ENCODE measurements at regions not wholly inside any gene's neighbourhood (a gene's known extent, or its start where the extent isn't known, plus 50 kb on each side); places are given as distances from the start of the nearest gene placed in this dataset.

DNA sequence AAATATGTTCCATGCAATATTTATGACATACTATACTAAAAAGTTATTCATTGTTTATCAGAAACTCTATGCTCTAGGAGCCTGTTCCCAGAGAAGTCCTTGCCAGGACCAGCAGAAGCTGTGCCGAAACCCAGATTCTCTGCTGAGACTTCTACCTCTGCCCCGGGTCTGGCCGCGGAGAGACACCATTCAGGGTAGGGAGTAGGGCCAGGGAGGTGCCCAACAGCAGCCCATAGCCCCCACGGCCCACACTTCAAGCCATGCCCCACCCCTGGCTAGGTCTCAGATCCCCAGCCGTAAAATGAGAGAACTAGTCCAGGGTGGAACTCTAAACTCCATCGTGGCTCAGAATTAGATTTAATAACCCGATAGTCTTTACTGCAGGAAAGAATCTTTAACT lies 102.9 kb downstream of the ZFP36L2 start:
- H3K9me3 Mint-ChIP-seq (ENCODE audit: low read depth) = peaks cover 12% of the 10 kb centered on the region
- DNase-seq (no peak), ATAC-seq (no peak)
- no peaks in the 10 kb centered on the region for H3K27me3 Mint-ChIP-seq
- H3K27ac Mint-ChIP-seq = no peak overlapping the region
- ChIA-PET POLR2A (no interaction called here), CTCF (interaction anchor here (0.5 to 16.9 kb wide), 4 partner anchors 17 to 362 kb away, joined by 3 to 239 read pairs (median 4); partner anchors contain the start of gene ZFP36L2)
- no peak overlapping the region for H3K4me3 Mint-ChIP-seq
- peaks cover 22% of the 10 kb centered on the region for H3K4me1 Mint-ChIP-seq
- H3K36me3 Mint-ChIP-seq (ENCODE audit: low read depth) = peaks cover 3% of the 10 kb centered on the region
- intact Hi-C loops (cut with DNase I, micrococcal nuclease) = loop anchor here in 1 of 2 experiments (10.0 kb wide), 1 partner anchor 149 kb away; no protein-coding TSS in a partner anchor

DNA sequence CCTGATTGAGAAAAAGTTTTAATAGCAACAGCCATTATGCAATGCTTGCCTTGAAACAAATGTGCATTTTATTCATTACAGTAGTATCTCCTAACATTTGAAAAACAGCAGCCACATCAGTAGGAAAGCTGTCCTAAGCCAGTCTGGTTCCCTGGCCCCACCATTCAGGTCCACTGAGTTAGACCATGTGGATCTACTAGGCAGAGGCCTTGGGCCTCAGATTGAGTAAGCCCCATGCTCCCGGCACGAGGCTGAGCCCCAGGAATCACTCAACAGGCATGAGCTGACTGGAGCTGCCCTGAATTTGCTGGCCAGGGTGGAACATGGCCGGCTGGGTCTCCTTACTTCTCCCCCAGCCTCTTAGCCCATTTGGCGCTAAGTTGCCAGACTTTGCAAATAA lies 103.4 kb downstream of the ZFP36L2 start:
- no peak for DNase-seq
- ATAC-seq = no peak
- Mint-ChIP-seq H3K27ac (no peak overlapping the region), H3K4me1 (peaks cover 18% of the 10 kb centered on the region), H3K27me3 (no peaks in the 10 kb centered on the region), H3K9me3 (ENCODE audit: low read depth) (peaks cover 13% of the 10 kb centered on the region), H3K36me3 (ENCODE audit: low read depth) (peaks cover 4% of the 10 kb centered on the region), H3K4me3 (no peak overlapping the region)
- ChIA-PET CTCF (interaction anchor here (0.7 to 16.9 kb wide), 3 partner anchors 18 to 363 kb away, joined by 3 to 239 read pairs (median 3); partner anchors contain the start of gene ZFP36L2), POLR2A (no interaction called here)
- intact Hi-C loops (cut with DNase I, micrococcal nuclease) = loop anchor here in 1 of 2 experiments (10.0 kb wide), 1 partner anchor 148 kb away; no protein-coding TSS in a partner anchor

DNA sequence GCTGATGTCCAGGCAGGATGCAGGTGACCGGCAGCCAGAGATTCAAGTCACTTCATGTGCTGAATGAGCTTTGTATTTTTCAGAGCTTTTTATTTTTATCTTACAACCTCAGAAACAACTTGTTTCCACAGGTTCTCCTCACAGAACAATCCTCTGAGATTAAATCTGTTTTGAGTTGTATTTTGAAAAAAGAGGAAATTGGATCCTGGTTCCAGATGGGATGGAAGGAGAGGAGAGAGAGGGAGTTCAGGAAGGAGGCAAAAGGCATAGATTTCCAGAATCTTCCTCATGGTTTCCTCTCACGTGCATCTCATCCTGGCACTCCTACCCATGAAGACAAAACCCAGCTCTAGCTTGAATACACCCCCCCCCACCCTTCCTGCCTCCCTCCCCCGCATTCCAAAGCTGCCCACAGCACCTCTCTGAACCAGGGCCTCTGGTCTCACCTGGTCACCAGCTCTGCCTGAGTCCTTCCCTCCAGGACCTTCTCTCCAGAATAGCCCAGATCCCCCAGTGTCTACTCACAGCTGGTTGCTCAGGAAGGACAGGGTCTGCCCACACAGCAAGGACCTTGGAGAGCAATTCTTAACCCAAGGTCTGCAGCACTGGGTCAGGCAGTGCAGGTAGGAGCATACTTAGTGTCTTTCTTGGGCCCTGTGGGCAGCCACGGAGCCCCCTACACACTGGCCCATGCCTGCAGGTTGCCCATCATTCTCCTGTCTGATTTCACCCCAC lies 104.7 kb downstream of the ZFP36L2 start:
- H3K4me3 Mint-ChIP-seq = no peak overlapping the region
- intact Hi-C loops (cut with DNase I, micrococcal nuclease) = loop anchor here in 1 of 2 experiments (10.0 kb wide), 1 partner anchor 147 kb away; no protein-coding TSS in a partner anchor
- H3K9me3 Mint-ChIP-seq (ENCODE audit: low read depth) = peaks cover 13% of the 10 kb centered on the region
- ChIA-PET POLR2A (no interaction called here), CTCF (interaction anchor here (0.6 to 16.9 kb wide), 4 partner anchors 17 to 262 kb away, joined by 3 to 239 read pairs (median 3); partner anchors contain the start of gene ZFP36L2)
- DNase-seq = no peak
- H3K4me1 Mint-ChIP-seq = peaks cover 9% of the 10 kb centered on the region
- ATAC-seq = no peak
- H3K36me3 Mint-ChIP-seq (ENCODE audit: low read depth) = peaks cover 4% of the 10 kb centered on the region
- H3K27me3 Mint-ChIP-seq = no peaks in the 10 kb centered on the region
- H3K27ac Mint-ChIP-seq = no peak overlapping the region

DNA sequence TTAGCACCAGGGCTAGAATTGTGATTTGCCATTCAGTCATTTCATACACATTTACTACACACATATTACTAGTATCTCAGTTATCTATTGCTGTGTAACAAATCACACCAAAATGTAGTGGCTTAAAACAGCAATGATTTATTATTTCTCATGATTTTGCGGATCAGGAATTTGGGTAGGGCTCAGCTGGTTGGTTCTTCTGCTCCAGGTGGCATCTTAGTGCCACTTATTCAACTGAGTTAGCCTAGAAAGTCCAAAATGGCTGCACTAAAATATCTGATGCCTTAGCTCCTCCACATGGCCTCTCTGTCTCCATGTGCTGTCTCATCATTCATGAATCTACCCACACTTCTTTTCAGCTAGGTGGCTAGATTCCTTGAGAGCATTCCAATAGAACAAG lies 107.1 kb downstream of the ZFP36L2 start:
- peaks cover 6% of the 10 kb centered on the region for H3K4me1 Mint-ChIP-seq
- no peak overlapping the region for H3K27ac Mint-ChIP-seq
- H3K4me3 Mint-ChIP-seq = no peak overlapping the region
- H3K27me3 Mint-ChIP-seq = no peaks in the 10 kb centered on the region
- no peak for DNase-seq
- ATAC-seq = no peak
- CTCF ChIA-PET = interaction anchor here (0.6 kb wide), 1 partner anchor 110 kb away, joined by 3 read pairs; no protein-coding TSS in a partner anchor
- intact Hi-C loops (cut with DNase I, micrococcal nuclease) = no loop called here
- POLR2A ChIA-PET = no interaction called here
- H3K36me3 Mint-ChIP-seq (ENCODE audit: low read depth) = peaks cover 4% of the 10 kb centered on the region
- peaks cover 13% of the 10 kb centered on the region for H3K9me3 Mint-ChIP-seq (ENCODE audit: low read depth)

DNA sequence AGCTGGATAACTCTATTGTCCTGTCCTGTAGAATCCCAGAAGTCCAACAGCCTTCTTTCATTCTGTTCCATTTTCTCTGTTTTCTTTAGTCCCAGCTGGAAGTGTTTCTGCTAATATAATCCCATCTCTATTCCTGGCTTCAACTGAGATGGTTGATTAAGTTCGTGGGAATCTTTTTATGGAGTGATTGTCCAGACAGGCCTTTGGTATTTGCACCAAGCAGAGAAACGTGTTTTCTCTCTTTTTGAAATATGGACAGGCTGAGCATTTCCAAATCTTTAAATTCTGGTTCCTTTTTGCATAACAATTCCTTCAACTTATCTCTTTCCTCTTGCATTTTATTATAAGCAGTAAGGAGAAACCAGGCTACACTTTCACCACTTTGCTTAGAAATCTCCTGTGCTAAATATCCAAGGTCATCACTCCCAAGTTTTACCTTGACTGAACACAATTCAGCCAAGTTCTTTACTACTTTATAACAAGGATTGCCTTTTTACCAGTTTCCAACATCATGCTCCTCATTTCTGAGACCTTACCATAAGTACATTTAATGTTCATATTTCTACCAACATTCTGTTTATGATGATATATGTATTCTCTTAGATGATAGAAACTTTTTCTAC lies 108.8 kb downstream of the ZFP36L2 start:
- DNase-seq (no peak), ATAC-seq (no peak)
- POLR2A ChIA-PET = no interaction called here
- CTCF ChIA-PET = interaction anchor here (1.0 to 1.6 kb wide), 2 partner anchors 85 to 111 kb away, joined by 3 to 6 read pairs; no protein-coding TSS in a partner anchor
- H3K27ac Mint-ChIP-seq = no peak overlapping the region
- no peaks in the 10 kb centered on the region for H3K4me1 Mint-ChIP-seq
- H3K9me3 Mint-ChIP-seq (ENCODE audit: low read depth) = peaks cover 13% of the 10 kb centered on the region
- no peaks in the 10 kb centered on the region for H3K27me3 Mint-ChIP-seq
- H3K36me3 Mint-ChIP-seq (ENCODE audit: low read depth) = peaks cover 4% of the 10 kb centered on the region
- H3K4me3 Mint-ChIP-seq = no peak overlapping the region
- intact Hi-C loops (cut with DNase I, micrococcal nuclease) = no loop called here

DNA sequence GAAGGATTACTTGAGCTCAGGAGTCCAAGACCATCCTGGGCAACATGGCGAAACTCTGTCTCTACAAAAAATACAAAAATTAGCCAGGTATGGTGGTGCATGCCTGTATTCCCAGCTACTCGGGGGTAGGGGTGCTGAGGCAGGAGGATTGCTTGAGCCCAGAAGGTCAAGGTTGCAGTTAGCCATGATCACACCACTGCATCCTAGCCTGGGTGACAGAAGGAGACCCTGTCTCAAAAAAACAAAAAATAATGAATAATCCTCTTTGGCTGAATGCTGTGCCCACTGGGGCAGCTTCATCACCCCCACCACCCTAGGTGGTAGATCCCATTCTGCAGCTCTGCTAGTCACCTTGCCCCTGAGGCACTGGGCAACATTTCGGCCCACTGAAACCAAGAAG lies 109.4 kb downstream of the ZFP36L2 start:
- ChIA-PET CTCF (interaction anchor here (1.0 to 1.6 kb wide), 3 partner anchors 8 to 112 kb away, joined by 3 to 6 read pairs (median 3); no protein-coding TSS in a partner anchor), POLR2A (no interaction called here)
- no peaks in the 10 kb centered on the region for H3K27me3 Mint-ChIP-seq
- H3K36me3 Mint-ChIP-seq (ENCODE audit: low read depth) = peaks cover 4% of the 10 kb centered on the region
- H3K9me3 Mint-ChIP-seq (ENCODE audit: low read depth) = peaks cover 13% of the 10 kb centered on the region
- no peak for ATAC-seq
- H3K27ac Mint-ChIP-seq = no peak overlapping the region
- DNase-seq = no peak
- H3K4me1 Mint-ChIP-seq = no peaks in the 10 kb centered on the region
- intact Hi-C loops (cut with DNase I, micrococcal nuclease) = no loop called here
- no peak overlapping the region for H3K4me3 Mint-ChIP-seq

DNA sequence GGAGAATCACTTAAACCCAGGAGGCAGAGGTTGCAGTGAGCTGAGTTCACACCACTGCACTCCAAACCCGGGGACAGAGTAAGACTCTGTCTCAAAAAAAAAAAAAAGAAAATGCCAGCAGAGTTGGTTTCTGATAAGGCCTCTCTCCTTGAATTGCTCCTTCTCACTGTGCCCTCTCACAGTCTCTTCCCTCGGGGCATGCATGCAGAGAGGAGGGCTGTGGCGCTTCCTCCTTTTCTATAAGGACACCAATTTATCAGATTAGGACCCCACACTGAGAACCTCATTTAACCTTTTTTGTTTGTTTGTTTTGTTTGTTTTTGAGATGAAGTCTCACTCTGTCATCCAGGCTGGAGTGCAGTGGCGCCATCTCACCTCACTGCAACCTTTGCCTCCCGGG lies 110.5 kb downstream of the ZFP36L2 start:
- DNase-seq = no peak
- H3K9me3 Mint-ChIP-seq (ENCODE audit: low read depth) = peaks cover 13% of the 10 kb centered on the region
- H3K4me1 Mint-ChIP-seq = no peaks in the 10 kb centered on the region
- CTCF ChIA-PET = interaction anchor here (1.6 kb wide), 1 partner anchor 113 kb away, joined by 6 read pairs; no protein-coding TSS in a partner anchor
- no peaks in the 10 kb centered on the region for H3K27me3 Mint-ChIP-seq
- no peak overlapping the region for H3K4me3 Mint-ChIP-seq
- ATAC-seq = no peak
- no peak overlapping the region for H3K27ac Mint-ChIP-seq
- peaks cover 4% of the 10 kb centered on the region for H3K36me3 Mint-ChIP-seq (ENCODE audit: low read depth)
- POLR2A ChIA-PET = no interaction called here
- intact Hi-C loops (cut with DNase I, micrococcal nuclease) = no loop called here

DNA sequence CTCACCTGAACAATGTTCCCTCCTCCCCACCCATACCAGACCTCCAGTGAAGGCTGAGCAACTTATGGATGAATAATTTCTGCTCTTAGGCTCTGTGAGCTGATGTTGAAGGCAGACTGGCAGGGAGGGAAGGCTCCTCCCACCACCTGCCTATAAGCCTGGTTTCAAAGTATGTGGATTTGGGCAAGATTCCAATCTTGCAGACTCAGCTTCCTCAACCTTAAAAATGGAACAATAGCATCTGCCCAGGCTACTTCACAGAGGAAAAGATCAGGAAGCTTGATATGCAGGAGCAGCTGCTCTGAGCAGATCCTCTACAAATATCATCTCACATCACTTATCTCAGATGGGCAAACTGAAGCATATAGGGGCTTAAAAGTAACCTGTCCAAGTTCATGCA lies 112.2 kb downstream of the ZFP36L2 start:
- ATAC-seq (no peak), DNase-seq (no peak)
- CTCF ChIA-PET = no interaction called here
- H3K4me1 Mint-ChIP-seq = no peaks in the 10 kb centered on the region
- peaks cover 4% of the 10 kb centered on the region for H3K36me3 Mint-ChIP-seq (ENCODE audit: low read depth)
- H3K9me3 Mint-ChIP-seq (ENCODE audit: low read depth) = peaks cover 6% of the 10 kb centered on the region
- H3K27ac Mint-ChIP-seq = no peak overlapping the region
- intact Hi-C loops (cut with DNase I, micrococcal nuclease) = no loop called here
- no peak overlapping the region for H3K4me3 Mint-ChIP-seq
- H3K27me3 Mint-ChIP-seq = no peaks in the 10 kb centered on the region
- POLR2A ChIA-PET = no interaction called here

DNA sequence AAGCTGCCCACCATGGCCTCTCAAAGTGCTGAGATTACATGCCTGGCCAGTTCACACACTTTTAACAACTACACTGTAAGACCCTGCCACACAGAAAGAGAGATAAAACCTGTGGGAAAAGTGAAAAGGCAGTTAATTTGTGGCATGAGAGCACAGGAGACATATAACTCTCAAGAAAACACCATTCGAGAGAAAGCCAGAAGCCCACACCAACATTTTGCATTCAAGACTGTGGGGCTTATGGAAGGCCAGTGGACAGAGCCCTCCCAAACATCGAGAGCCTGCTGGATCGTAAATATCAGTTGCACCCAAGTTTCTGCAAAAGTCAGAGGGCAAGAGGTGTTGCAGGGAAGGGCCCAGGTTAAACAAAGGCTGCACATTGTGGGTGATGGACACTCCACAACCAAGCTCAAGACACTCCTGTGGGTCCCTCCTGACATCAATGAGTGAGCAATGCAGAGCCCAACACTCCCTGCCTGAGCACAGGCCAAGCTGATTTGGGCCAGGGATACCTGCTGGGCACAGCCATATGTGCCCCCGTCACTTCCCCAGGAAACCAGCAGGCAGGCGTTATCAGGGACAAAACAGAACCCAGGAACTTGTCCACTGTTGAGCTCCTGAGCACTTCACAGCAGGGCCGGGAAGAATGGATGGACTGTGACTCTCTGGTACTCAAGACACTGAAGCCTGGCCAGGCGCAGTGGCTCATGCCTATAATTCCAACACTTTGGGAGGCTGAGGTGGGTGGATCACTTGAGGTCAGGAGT lies 114.4 kb downstream of the ZFP36L2 start:
- no peaks in the 10 kb centered on the region for H3K36me3 Mint-ChIP-seq (ENCODE audit: low read depth)
- no peak overlapping the region for H3K27ac Mint-ChIP-seq
- no peak overlapping the region for H3K4me3 Mint-ChIP-seq
- CTCF ChIA-PET = interaction anchor here (0.9 kb wide), 1 partner anchor 284 kb away, joined by 3 read pairs; no protein-coding TSS in a partner anchor
- intact Hi-C loops (cut with DNase I, micrococcal nuclease) = no loop called here
- no peaks in the 10 kb centered on the region for H3K4me1 Mint-ChIP-seq
- DNase-seq (no peak), ATAC-seq (no peak)
- no peaks in the 10 kb centered on the region for H3K27me3 Mint-ChIP-seq
- POLR2A ChIA-PET = interaction anchor here (0.6 kb wide), 1 partner anchor 240 kb away, joined by 3 read pairs; no protein-coding TSS in a partner anchor
- H3K9me3 Mint-ChIP-seq (ENCODE audit: low read depth) = no peaks in the 10 kb centered on the region

DNA sequence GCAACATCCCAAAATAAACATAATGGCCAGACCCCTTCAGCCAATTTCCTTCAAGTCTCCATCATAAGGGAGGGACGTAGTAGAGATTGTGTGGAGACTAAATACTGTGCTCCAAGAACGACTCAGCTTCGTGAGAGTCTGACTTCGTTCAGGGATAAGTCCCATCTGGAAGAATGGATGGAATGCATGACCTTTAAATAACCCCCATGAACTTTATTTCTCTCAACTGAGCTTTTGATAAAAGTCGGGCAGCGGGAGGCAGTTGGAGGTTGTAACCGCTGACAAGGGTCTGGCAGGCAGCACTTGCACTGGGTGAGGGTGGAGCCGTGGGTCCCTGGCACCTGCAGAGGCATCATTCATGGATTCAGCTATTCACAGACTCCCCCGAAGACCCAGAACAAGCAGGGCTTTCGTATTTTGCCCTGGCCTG lies 115.9 kb downstream of the ZFP36L2 start:
- no peak overlapping the region for H3K4me3 Mint-ChIP-seq
- H3K27me3 Mint-ChIP-seq = no peaks in the 10 kb centered on the region
- no peaks in the 10 kb centered on the region for H3K9me3 Mint-ChIP-seq (ENCODE audit: low read depth)
- no peaks in the 10 kb centered on the region for H3K36me3 Mint-ChIP-seq (ENCODE audit: low read depth)
- no peak overlapping the region for H3K27ac Mint-ChIP-seq
- ChIA-PET POLR2A (no interaction called here), CTCF (interaction anchor here (0.6 kb wide), 1 partner anchor 145 kb away, joined by 3 read pairs; no protein-coding TSS in a partner anchor)
- DNase-seq (no peak), ATAC-seq (no peak)
- no peaks in the 10 kb centered on the region for H3K4me1 Mint-ChIP-seq
- intact Hi-C loops (cut with DNase I, micrococcal nuclease) = no loop called here

DNA sequence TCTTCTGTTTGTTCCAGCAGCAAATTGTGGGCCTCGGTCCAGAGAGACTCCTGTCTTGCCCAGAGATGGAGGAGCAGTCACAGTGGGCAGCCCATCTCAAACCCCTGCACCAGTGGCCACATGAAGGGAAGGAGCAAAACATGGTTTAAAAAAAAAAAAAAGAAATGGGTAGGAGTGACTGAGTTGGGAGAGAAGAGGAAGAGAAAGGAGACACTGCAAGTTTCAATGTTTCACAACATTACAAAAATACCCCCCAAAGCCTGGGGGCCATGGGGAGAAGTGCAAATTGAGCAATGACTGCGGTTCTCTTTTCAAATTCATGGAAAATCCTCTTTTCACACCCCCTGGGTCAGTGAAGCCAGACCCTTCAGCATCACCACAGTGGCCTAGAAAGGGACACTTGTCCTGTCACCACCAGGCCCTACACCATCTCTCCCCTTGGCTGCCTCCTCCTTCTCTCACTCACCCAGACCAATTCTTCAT lies 117.1 kb downstream of the ZFP36L2 start:
- no peak overlapping the region for H3K27ac Mint-ChIP-seq
- no peaks in the 10 kb centered on the region for H3K4me1 Mint-ChIP-seq
- ATAC-seq (no peak), DNase-seq (no peak)
- intact Hi-C loops (cut with DNase I, micrococcal nuclease) = no loop called here
- H3K9me3 Mint-ChIP-seq (ENCODE audit: low read depth) = peaks cover under 1% of the 10 kb centered on the region
- H3K27me3 Mint-ChIP-seq = no peaks in the 10 kb centered on the region
- CTCF ChIA-PET = interaction anchor here (0.6 kb wide), 2 partner anchors 412 to 577 kb away, joined by 3 to 4 read pairs; no protein-coding TSS in a partner anchor
- no peaks in the 10 kb centered on the region for H3K36me3 Mint-ChIP-seq (ENCODE audit: low read depth)
- no peak overlapping the region for H3K4me3 Mint-ChIP-seq
- POLR2A ChIA-PET = no interaction called here

Data from activated CD4-positive, alpha-beta T cell treated with anti-CD3 and anti-CD28 coated beads for 36 hours (primary cell).